ENCODE measurements at regions not wholly inside any gene's neighbourhood (a gene's known extent, or its start where the extent isn't known, plus 50 kb on each side); places are given as distances from the start of the nearest gene placed in this dataset.

GRCh38 chr18:45133276-45133675 lies 452.6 kb downstream of the SETBP1 start:
- Histone ChIP-seq H3K4me2 (ENCODE audit: control insufficient read depth, insufficient read depth) (no peak overlapping the region), H3K27ac (ENCODE audit: control insufficient read depth, insufficient read depth) (no peak overlapping the region), H3K36me3 (ENCODE audit: control insufficient read depth in 2 of 2, insufficient read depth in 2 of 2, low read length in 1 of 2) (no peaks in the 10 kb centered on the region), H3K9me3 (replicated peaks; ENCODE audit: control insufficient read depth, insufficient read depth, low read length) (no peaks in the 10 kb centered on the region), H2AFZ (ENCODE audit: control insufficient read depth, low read depth, low read length) (no peak overlapping the region), H3K79me2 (ENCODE audit: control insufficient read depth, insufficient read depth, low read length) (no peaks in the 10 kb centered on the region), H3K4me3 (no peak overlapping the region), H3K9ac (ENCODE audit: control insufficient read depth, insufficient read depth, low read length) (no peak overlapping the region), H3K4me1 (ENCODE audit: control insufficient read depth, insufficient read depth, low read length) (peaks cover 6% of the 10 kb centered on the region; the same call in 1 of the 2 replicates), H4K20me1 (ENCODE audit: control insufficient read depth, insufficient read depth) (no peaks in the 10 kb centered on the region), H3K27me3 (replicated peaks in 1 of 2; ENCODE audit: control insufficient read depth in 2 of 2, insufficient read depth in 2 of 2, low read length in 1 of 2) (no peaks in the 10 kb centered on the region)
- WGBS (ENCODE audit: insufficient coverage, insufficient replicate concordance, low lambda C conversion rate, missing lambda C conversion rate) = 21% methylated on average over 1 of the region's 1 CpG
- in situ Hi-C loops (cut with MboI) = no loop called here
- no TSS peak for BruUV-seq (replicated peaks)
- CTCF ChIA-PET = interaction anchor here (0.9 to 1.5 kb wide), 2 partner anchors 10 to 23 kb away, joined by 4 read pairs; no protein-coding TSS in a partner anchor
- TF ChIP-seq, protein P1, sequence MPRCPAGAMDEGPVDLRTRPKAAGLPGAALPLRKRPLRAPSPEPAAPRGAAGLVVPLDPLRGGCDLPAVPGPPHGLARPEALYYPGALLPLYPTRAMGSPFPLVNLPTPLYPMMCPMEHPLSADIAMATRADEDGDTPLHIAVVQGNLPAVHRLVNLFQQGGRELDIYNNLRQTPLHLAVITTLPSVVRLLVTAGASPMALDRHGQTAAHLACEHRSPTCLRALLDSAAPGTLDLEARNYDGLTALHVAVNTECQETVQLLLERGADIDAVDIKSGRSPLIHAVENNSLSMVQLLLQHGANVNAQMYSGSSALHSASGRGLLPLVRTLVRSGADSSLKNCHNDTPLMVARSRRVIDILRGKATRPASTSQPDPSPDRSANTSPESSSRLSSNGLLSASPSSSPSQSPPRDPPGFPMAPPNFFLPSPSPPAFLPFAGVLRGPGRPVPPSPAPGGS (IDR thresholded peaks at IDR 0.05; ENCODE audit: borderline replicate concordance, insufficient read depth, low read depth, low read length, poor library complexity, severe bottlenecking) = no peak
- no peak for TF ChIP-seq E2F8 (IDR thresholded peaks at IDR 0.05; ENCODE audit: low read depth, partially characterized antibody)
- TF ChIP-seq NFYA (IDR thresholded peaks at IDR 0.05; ENCODE audit: borderline replicate concordance, low read depth, low read length) = no peak
- TF ChIP-seq, protein P2, sequence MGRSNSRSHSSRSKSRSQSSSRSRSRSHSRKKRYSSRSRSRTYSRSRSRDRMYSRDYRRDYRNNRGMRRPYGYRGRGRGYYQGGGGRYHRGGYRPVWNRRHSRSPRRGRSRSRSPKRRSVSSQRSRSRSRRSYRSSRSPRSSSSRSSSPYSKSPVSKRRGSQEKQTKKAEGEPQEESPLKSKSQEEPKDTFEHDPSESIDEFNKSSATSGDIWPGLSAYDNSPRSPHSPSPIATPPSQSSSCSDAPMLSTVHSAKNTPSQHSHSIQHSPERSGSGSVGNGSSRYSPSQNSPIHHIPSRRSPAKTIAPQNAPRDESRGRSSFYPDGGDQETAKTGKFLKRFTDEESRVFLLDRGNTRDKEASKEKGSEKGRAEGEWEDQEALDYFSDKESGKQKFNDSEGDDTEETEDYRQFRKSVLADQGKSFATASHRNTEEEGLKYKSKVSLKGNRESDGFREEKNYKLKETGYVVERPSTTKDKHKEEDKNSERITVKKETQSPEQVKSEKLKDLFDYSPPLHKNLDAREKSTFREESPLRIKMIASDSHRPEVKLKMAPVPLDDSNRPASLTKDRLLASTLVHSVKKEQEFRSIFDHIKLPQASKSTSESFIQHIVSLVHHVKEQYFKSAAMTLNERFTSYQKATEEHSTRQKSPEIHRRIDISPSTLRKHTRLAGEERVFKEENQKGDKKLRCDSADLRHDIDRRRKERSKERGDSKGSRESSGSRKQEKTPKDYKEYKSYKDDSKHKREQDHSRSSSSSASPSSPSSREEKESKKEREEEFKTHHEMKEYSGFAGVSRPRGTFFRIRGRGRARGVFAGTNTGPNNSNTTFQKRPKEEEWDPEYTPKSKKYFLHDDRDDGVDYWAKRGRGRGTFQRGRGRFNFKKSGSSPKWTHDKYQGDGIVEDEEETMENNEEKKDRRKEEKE (IDR thresholded peaks at IDR 0.05) = no peak
- TF ChIP-seq ASH2L (IDR thresholded peaks at IDR 0.05; ENCODE audit: borderline replicate concordance, low read depth) = no peak
- no peak for TF ChIP-seq SMC3 (IDR thresholded peaks at IDR 0.05; ENCODE audit: borderline replicate concordance, low read length)
- no peak for TF ChIP-seq RAD51 (IDR thresholded peaks at IDR 0.05)
- no peak for TF ChIP-seq IRF5 (IDR thresholded peaks at IDR 0.05; ENCODE audit: borderline replicate concordance)
- TF ChIP-seq, protein P3, sequence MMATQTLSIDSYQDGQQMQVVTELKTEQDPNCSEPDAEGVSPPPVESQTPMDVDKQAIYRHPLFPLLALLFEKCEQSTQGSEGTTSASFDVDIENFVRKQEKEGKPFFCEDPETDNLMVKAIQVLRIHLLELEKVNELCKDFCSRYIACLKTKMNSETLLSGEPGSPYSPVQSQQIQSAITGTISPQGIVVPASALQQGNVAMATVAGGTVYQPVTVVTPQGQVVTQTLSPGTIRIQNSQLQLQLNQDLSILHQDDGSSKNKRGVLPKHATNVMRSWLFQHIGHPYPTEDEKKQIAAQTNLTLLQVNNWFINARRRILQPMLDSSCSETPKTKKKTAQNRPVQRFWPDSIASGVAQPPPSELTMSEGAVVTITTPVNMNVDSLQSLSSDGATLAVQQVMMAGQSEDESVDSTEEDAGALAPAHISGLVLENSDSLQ (IDR thresholded peaks at IDR 0.05) = no peak
- no peak for TF ChIP-seq CREB1 (IDR thresholded peaks at IDR 0.05; ENCODE audit: low read depth)
- no peak for ATAC-seq
- POLR2A ChIA-PET = no interaction called here
- RAD21 ChIA-PET (ENCODE audit: unreplicated experiment) = no interaction called here
- no peak for FAIRE-seq
- intact Hi-C loops (cut with micrococcal nuclease; ENCODE audit: unreplicated experiment) = no loop called here
- DNase-seq (ENCODE audit: low read depth, low spot score) = no peak
- SMC1A ChIA-PET (ENCODE audit: uncharacterized antibody, unreplicated experiment) = interaction anchor here (1.1 kb wide), 2 partner anchors 17 to 18 kb away, joined by 3 read pairs; no protein-coding TSS in a partner anchor

All from GM12878 (cell line).